HFFc6 (cell line): ENCODE measurements at regions not wholly inside any gene's neighbourhood (a gene's known extent, or its start where the extent isn't known, plus 50 kb on each side); places are given as distances from the start of the nearest gene placed in this dataset.

Experiments
- DNase-seq: peaks from one replicate; pipeline ENCODE4 v3.0.0-alpha.2; 2018
- H3K27ac Mint-ChIP-seq: 2 replicates; pipeline ENCODE4 v1.8.0; 2020; ENCODE audit warnings: mild to moderate bottlenecking, mixed read lengths
- H3K27me3 Mint-ChIP-seq: 2 replicates; pipeline ENCODE4 v1.8.0; 2021; ENCODE audit warnings: mild to moderate bottlenecking, moderate library complexity, mixed read lengths; ENCODE audit not compliant: insufficient read depth
- H3K36me3 Mint-ChIP-seq: 2 replicates; pipeline ENCODE4 v1.8.0; 2021; ENCODE audit warnings: low read depth, mixed read lengths
- H3K4me1 Mint-ChIP-seq: 2 replicates; pipeline ENCODE4 v1.8.0; 2020; ENCODE audit warnings: low read depth, mixed read lengths
- H3K4me3 Mint-ChIP-seq: 2 replicates; pipeline ENCODE4 v1.8.0; 2020; ENCODE audit warnings: mild to moderate bottlenecking, moderate library complexity, mixed read lengths
- H3K9me3 Mint-ChIP-seq: 2 replicates; pipeline ENCODE4 v1.8.0; 2020; ENCODE audit warnings: mild to moderate bottlenecking, mixed read lengths
- CTCF ChIP-seq: fragments of 200-600 bp; sonication (generic); IDR thresholded peaks from 2 replicates; pipeline ENCODE4 v1.5.0; 2021; ENCODE audit warnings: antibody characterized with exemption, mild to moderate bottlenecking

- Mint-ChIP-seq H3K27ac (no peak overlapping the region), H3K36me3 (peaks cover 5% of the 10 kb centered on the region), H3K27me3 (no peaks in the 10 kb centered on the region; the same call in 1 of the 2 replicates), H3K4me3 (no peak overlapping the region), H3K4me1 (no peaks in the 10 kb centered on the region), H3K9me3 (peaks cover 49% of the 10 kb centered on the region)
- no peak for TF ChIP-seq CTCF
- no peak for DNase-seq
Measured at GRCh38 chr7:21092766-21093702, 306.3 kb upstream of the SP8 start.

DNA sequence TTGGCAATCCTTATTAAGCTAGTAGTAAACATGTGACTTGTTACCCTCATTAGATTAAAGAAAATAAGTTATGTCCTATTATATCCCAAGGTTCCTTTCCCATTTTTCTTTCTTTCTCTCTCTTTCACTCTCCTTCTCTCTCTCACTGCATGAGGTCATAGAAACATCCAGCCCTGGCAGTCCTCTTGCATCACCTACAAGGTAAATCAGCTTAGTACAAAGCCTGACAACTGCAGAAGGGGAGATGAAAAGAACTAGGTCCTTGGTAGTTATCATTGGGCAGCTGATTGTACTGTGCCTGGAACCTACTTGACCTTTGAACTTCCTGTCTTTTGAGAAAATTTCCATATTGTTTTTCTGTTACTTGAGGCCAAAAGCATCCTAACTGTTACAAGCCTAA lies 307.9 kb upstream of the SP8 start:
- Mint-ChIP-seq H3K27me3 (no peaks in the 10 kb centered on the region; the same call in 1 of the 2 replicates), H3K36me3 (peaks cover 5% of the 10 kb centered on the region), H3K4me1 (no peaks in the 10 kb centered on the region), H3K9me3 (peaks cover 53% of the 10 kb centered on the region), H3K4me3 (no peak overlapping the region), H3K27ac (no peak overlapping the region)
- no peak for TF ChIP-seq CTCF
- no peak for DNase-seq

DNA sequence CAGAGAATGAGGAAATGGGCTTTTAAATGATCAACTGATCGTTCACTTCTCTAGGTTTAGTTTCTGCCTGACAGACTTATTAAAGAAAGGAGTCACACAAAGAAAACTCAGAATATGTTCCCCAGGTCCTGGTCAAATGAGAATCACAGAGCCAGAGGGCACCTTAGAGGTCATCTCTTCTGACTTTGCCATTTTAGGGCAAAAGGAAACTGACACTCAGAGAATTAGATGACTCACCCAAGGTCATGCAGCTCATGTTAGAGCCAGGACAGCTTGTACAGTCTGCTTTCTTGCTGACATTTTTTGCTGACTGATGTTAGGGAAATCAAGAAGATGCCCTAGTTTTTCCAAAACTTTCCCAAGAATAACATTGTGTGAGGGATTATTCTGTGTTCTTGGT lies 312.7 kb upstream of the SP8 start:
- H3K9me3 Mint-ChIP-seq, result peaks cover 49% of the 10 kb centered on the region
- TF ChIP-seq CTCF, result no peak
- H3K27me3 Mint-ChIP-seq, result no peaks in the 10 kb centered on the region; the same call in 1 of the 2 replicates
- peaks cover 5% of the 10 kb centered on the region for H3K36me3 Mint-ChIP-seq
- no peak for DNase-seq
- no peak overlapping the region for H3K4me3 Mint-ChIP-seq
- no peaks in the 10 kb centered on the region for H3K4me1 Mint-ChIP-seq
- H3K27ac Mint-ChIP-seq, result no peak overlapping the region

DNA sequence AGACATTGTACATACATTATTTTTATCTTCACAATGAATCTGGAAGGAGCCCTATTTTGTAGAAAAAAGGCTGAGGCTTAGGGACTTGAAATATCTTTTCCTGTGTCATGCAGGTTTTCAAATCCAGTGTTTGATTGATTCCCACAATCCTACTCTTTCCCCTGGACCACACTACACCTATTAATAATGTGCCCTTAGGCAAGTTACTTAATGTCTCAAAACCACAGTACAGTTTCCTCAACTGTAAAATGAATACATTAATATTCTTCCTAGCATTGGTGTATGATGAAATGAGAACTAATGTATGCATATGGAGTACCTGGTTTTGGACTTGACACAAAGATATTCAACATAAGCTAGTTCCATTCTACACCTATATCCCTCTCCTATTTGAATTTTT lies 313.3 kb upstream of the SP8 start:
- no peak for TF ChIP-seq CTCF
- no peak for DNase-seq
- no peak overlapping the region for H3K4me3 Mint-ChIP-seq
- H3K36me3 Mint-ChIP-seq, result peaks cover 5% of the 10 kb centered on the region
- no peak overlapping the region for H3K27ac Mint-ChIP-seq
- H3K4me1 Mint-ChIP-seq, result no peaks in the 10 kb centered on the region
- peaks cover 46% of the 10 kb centered on the region for H3K9me3 Mint-ChIP-seq
- H3K27me3 Mint-ChIP-seq, result no peaks in the 10 kb centered on the region

DNA sequence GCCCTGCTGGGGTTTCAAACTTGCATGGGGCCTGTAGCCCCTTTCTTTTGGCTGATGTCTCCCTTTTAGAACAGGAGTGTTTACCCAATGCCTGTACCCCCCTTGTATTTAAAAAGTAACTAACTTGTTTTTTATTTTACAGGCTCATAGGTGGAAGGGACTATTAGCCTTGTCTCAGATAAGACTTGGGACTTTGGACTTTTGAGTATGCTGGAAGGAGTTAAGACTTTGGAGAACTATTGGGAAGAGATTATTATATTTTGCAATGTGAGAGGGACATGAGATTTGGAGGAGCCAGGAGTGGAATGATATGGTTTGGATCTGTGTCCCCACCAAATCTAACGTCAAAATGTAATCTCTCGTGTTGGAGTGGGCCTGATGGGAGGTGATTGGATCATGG lies 314.9 kb upstream of the SP8 start:
- Mint-ChIP-seq H3K27me3 (no peaks in the 10 kb centered on the region), H3K36me3 (peaks cover 5% of the 10 kb centered on the region), H3K9me3 (peaks cover 46% of the 10 kb centered on the region), H3K4me3 (no peak overlapping the region), H3K4me1 (no peaks in the 10 kb centered on the region), H3K27ac (no peak overlapping the region)
- DNase-seq, result no peak
- no peak for TF ChIP-seq CTCF
